Kidney capillary endothelial cell (primary cell): ENCODE measurements at regions not wholly inside any gene's neighbourhood (a gene's known extent, or its start where the extent isn't known, plus 50 kb on each side); places are given as distances from the start of the nearest gene placed in this dataset.
"Not testable (repeated sequence)": the region's sequence is repeated elsewhere in the genome, so short reads cannot be mapped to it uniquely, and the experiment has no call there.

ENCODE experiments used
- DNase-seq: peaks from one replicate; pipeline ENCODE4 v3.0.0-alpha.2; 2018; ENCODE audit warnings: low spot score

- no peak for DNase-seq
Measured at GRCh38 chr6:33895296-33895695, 91.5 kb upstream of the MLN start.

DNA sequence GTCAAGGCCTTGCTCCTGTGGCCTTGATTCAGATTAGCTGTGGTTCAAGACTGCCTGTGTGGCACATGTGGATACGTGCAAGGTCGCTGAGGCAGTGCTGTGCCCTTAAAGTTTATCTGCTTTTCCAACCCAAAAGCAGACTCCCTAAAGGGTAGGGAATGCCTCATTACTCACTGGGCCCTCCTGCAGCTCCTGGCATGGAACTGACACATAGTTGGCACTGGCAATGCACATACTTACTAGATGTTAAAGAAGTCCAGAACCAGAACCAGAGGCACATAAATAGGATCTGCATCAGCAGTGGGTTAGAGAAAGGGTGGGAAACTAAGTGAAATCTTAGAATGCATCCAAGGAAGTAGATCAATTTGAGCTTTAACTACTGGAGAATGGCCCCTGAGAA is 90.6 kb upstream of the MLN start:
- DNase-seq = no peak

- no peak for DNase-seq
Measured at GRCh38 chr6:33892581-33893346, 89.0 kb upstream of the MLN start.

GRCh38 chr6:33888664-33889200 is 84.9 kb upstream of the MLN start:
- DNase-seq = no peak

DNA sequence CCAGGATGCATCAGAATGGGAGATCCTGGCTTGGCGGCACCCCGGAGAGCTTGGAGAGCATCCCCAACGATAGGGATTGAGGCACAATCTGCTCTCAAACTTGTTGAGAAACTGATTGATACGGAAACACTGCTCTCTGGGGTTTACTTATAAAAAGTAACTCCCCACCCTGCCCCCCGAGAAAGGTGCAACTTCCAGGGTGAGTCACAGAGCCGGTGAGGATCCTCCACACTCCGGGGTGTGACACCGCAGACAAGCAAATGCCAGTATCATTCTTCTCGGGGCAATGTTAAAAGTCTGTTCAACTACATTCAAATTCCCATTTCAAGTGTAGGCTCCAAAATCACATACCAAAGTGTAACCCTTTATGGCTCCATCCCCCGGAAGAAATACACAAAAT is 84.4 kb upstream of the MLN start:
- no peak for DNase-seq

DNA sequence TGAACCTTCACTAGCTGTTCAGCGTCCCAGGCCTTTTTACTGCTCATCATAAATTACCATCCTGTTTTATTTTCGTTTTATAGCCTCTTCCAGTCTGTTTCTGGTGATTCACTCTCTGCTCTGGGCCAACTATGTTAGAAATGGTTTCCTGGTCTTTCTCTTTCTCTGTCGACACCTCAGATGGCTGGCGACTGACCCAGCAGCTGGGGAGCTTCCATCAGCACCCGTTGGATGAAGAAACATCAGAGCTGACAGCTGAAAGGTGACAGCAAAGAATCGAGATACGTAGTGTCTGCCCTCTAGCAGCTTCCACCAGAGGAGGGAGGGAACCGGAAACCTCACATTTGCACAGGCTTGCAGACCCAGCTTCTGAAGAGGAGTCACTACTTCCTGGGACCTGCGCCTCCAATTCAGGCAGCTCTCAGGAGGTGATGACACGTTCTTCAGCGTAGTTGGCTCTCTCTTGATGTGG is 82.9 kb upstream of the MLN start:
- peak; percentile 2 for DNase-seq

- peak; percentile 56 for DNase-seq
Measured at GRCh38 chr6:33885132-33886057, 81.6 kb upstream of the MLN start.

GRCh38 chr6:33883621-33884020 is 79.8 kb upstream of the MLN start:
- DNase-seq = not testable (repeated sequence)

GRCh38 chr6:33882154-33882553 is 78.4 kb upstream of the MLN start:
- DNase-seq = no peak

DNA sequence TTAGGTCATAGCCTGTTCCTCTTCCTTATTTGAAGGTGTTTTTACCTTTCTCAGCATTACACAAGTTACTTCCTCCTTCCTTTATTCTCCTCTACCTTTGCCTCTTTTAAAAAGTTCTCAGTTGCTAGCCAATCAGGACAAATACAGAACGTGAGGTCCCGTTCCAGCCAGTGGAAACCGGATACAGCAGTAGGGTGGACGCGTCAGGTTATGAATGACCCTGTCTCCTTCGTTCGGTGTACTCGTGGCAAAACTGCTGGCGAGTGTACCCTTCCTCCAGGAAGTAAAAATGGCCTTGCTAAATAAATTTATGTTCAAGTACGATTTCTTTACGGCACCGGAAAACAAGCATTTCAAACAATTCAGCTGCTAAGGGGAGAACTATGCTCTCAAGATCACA is 77.0 kb upstream of the MLN start:
- no peak for DNase-seq

DNA sequence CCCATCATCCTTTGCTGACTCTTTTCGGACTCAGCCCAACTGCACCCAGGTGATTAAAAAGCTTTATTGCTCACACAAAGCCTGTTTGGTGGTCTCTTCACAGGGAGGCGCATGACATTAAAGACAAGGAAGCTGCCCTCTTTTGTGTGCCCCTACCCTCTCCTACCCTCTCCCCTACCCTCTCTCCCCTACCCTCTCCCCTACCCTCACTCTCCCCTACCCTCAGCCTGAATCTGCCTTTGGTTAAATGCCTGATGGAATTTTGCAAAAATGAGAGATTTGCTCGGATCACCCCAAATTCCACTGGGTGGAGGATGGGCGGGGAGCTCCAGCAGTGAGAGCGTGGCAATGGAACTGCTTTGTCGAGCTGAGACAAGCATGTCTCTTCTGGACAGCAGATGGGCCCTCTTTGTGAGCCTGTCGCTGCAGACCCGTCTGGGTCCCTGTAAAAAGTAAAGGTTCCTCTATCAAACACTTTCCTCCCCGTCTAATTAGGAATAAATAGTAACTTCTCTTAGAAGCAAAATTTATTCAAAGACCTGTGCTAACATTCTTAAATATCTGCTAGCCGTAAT is 76.4 kb upstream of the MLN start:
- DNase-seq = no peak

- DNase-seq = no peak
Measured at GRCh38 chr6:33878562-33878961, 74.8 kb upstream of the MLN start.

- DNase-seq = no peak
Measured at GRCh38 chr6:33877982-33878535, 74.3 kb upstream of the MLN start.

DNA sequence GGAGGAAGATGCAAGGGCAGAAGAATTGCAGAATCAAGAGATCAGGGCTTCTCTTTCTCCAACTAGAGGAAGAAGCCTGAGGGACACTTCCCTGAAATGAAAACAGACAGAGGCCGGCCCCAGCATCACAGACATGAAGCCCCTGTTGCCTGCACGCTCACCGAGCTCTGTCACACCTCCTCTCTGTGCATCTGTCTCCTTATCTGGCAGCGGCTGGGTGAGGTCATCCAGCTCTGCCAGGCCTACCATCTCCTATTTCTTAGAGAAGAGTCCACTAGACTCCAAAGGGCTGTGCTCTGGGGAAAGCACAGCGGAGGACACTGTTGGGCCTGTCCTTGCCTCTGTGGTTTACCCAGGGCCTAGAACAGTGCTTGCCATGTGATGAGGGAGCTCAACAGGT is 71.9 kb upstream of the MLN start:
- DNase-seq = no peak

GRCh38 chr6:33875141-33875581 is 71.4 kb upstream of the MLN start:
- DNase-seq = no peak

DNA sequence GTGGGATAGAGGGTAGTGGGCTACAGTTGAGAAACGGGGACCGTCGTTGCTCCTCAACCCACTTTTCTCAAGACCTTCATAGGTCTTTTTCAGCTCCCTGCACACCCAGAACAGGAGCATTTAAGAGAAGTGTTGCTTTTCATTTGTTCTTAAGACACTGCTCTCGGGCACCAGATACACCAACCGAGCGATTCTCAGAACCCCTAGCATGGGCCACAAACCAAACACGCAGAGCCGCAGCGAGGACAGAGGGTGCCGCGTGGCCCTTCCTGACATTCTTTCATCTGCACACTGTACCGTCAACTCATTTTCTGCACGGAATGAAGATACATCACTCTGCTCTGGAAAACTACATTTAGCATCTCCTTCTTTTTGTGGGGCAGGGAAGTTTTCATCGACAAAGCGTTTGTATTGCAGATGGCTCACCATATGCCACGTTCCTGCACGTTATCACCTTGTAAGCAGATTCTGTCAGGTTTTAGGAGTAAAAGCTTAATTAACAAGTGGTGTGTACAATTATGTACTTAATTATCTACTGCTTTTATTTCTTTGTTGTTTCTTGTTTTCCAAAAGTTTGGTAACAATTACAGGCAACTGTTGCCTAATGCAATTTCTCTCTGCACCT is 70.4 kb upstream of the MLN start:
- no peak for DNase-seq

GRCh38 chr6:33872761-33873160 is 69.0 kb upstream of the MLN start:
- no peak for DNase-seq

DNA sequence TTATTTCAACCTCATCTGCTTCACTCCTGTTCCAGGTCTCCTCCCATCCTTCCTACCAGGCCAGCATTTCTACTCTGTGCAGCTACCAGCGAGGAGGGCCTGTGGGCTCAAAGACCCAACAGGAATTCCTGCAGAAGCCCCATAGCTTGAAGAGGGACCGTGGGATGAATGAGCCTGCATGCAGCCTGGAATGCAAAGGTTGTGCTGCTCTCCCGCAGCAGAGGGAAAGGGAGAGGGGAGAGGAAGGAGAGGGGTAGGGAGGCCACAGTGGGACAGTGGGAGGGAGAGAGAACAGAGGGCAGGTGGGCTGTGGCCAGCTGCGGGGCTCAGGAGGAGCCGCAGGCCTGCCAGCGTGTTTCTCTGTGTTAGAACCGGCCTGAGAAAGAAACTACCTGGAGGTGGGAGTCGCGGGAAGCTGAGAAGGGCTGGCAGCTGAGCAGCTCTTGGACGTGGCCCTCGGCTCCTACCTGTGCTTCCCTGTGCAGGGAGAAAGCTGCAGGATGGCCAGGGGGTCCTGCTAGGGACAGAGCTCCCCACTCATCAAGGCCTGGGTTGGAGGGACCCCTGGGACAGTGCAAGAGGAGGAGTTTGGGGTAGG is 66.1 kb upstream of the MLN start:
- no peak for DNase-seq

DNA sequence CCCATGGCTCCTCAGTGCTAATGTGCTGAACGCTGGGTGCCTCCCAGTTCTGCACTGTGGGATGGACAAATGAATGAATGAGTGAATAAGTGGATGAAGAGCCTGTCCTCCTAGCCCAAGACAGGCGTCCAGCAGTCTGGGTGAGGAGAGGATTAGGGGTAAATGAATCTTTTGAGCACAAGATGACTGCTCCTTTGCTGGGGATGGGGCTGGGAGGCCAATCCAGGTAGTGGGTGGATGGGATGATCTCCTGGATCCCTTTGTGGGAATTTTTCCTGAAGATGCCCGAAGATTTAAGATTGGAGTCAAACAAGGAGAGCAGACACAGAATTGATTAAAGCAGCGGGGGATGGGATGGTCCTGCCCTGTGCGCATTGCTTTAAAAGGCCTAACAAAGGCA is 65.3 kb upstream of the MLN start:
- DNase-seq = no peak

GRCh38 chr6:33868141-33868540 is 64.3 kb upstream of the MLN start:
- DNase-seq = no peak

DNA sequence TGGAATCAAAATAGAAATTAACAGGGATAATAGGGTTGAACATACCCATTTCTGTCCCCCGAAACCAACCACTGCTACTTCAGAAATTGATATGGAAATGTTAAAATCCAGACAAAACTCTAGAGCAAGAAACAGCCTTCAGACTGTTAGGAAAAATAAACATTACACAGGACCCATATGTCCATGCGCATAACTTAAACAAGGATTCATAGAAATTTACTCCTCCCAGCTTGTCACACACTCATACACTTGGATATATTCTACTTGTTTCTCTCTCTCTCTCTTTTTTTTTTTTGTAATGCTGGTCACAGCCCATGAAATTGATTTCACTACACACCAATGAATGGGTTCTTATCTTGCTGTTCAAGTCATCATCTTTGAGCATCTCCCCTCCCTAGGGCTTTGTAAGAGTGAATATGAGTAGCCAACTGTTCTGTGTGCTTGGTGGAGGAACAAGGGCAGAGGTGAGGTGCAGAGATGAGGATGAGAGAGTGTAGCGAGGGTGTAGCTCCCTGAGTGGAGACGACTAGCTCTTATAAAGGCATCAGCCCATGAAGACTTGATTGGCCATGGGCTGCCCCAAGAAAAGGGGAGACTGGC is 61.8 kb upstream of the MLN start:
- DNase-seq = no peak
